Ectodermal cell (in vitro differentiated cells): ENCODE measurements at regions not wholly inside any gene's neighbourhood (a gene's known extent, or its start where the extent isn't known, plus 50 kb on each side); places are given as distances from the start of the nearest gene placed in this dataset.

Source experiments
- H3K27ac ChIP-seq: 2 replicates; pipeline ENCODE4 v1.7.0; 2013; ENCODE audit warnings: mild to moderate bottlenecking, low read depth, low read length; ENCODE audit not compliant: insufficient read depth, poor library complexity, severe bottlenecking
- H3K27me3 ChIP-seq: 2 replicates; pipeline ENCODE4 v1.7.0; 2013; ENCODE audit warnings: mild to moderate bottlenecking, low read length; ENCODE audit not compliant: insufficient read depth, control insufficient read depth, poor library complexity, severe bottlenecking
- H3K36me3 ChIP-seq: one replicate; pipeline ENCODE4 v1.7.0; 2013; ENCODE audit warnings: low read length; ENCODE audit not compliant: control insufficient read depth, insufficient read depth
- H3K4me1 ChIP-seq: one replicate; pipeline ENCODE4 v1.7.0; 2013; ENCODE audit warnings: low read length; ENCODE audit not compliant: control insufficient read depth, insufficient read depth
- H3K4me3 ChIP-seq: 2 replicates; pipeline ENCODE4 v1.7.0; 2013; ENCODE audit warnings: low read depth, low read length, control low read depth; ENCODE audit not compliant: insufficient read depth
- H3K9me3 ChIP-seq: 2 replicates; pipeline ENCODE4 v1.7.0; 2013; ENCODE audit warnings: mild to moderate bottlenecking, low read length, moderate library complexity; ENCODE audit not compliant: control insufficient read depth
- WGBS, 2 experiments: methylation state at CpG; one replicate each; pipeline ENCODE4 v1.1.7; 2013; ENCODE audit warnings: missing lambda C conversion rate in 2 of 2; 5-methylcytosine and 5-hydroxymethylcytosine counted together

DNA sequence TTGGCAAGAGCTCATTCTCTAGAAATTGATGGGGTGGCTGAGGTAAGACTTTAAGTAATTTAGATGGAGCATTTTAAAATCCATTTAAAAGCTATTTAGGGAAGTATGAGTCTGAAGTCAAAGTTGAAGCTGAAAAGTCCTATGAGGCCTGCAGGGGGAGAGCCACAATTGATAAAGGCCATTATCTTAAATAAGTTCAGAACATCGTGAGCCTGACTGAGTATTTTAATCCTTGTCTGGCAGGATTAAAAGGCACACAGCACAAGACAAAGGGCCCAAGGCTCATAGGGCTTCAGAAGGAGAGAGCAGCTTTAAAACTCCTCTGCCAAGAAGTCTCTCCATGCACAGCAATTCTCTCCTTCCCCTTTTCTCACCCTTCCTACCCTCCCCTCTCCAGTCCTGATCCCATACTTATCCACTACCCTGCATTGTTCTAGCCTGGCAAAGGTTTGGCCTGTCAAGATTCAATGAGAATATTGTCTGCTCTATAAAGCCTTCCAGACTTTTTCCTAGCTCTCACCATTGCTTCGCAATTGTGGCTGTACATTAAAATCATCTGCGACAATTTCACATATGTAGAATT, 1312.9 kb downstream of the FAM181B start:
- Histone ChIP-seq H3K4me1 (no peaks in the 10 kb centered on the region), H3K27me3 (no peaks in the 10 kb centered on the region), H3K4me3 (no peak overlapping the region), H3K27ac (peak overlapping the region; percentile 65), H3K9me3 (no peaks in the 10 kb centered on the region), H3K36me3 (no peaks in the 10 kb centered on the region)
- 50 to 55% methylated on average over 2 to 3 of the region's 3 CpGs for WGBS, 2 experiments

DNA sequence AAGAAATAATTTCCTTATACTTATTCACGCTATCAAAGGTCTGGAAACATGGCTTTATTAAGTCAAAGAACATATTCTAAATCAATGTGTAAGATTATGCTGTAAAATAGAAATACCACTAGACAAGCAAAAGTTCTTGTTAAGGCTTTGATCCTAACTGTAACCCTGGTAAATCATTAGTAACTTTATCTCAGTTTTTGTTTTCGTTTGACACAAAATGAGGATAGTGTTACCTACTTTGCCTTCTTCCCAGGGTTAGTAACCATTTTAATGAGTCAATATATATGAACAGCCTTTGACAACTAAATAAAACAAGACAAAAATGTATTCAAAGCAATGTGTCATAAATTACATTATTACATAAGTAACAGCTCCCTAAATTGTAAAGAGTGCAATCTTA, 1336.3 kb downstream of the FAM181B start:
- Histone ChIP-seq H3K4me1 (no peaks in the 10 kb centered on the region), H3K4me3 (no peak overlapping the region), H3K27me3 (no peaks in the 10 kb centered on the region), H3K9me3 (no peaks in the 10 kb centered on the region), H3K27ac (no peak overlapping the region), H3K36me3 (no peaks in the 10 kb centered on the region)
- 80% methylated on average over 1 of the region's 2 CpGs; no CpG with 5 or more reads in 1 of the 2 experiments for WGBS, 2 experiments

- Histone ChIP-seq H3K4me3 (no peak overlapping the region), H3K4me1 (no peaks in the 10 kb centered on the region), H3K9me3 (no peaks in the 10 kb centered on the region), H3K36me3 (no peaks in the 10 kb centered on the region), H3K27ac (no peak overlapping the region), H3K27me3 (no peaks in the 10 kb centered on the region)
- 86 to 93% methylated on average over 1 of the region's 2 CpGs for WGBS, 2 experiments
Measured at GRCh38 chr11:81394311-81394710, 1339.4 kb downstream of the FAM181B start.

GRCh38 chr11:81388326-81388725, 1345.3 kb downstream of the FAM181B start:
- Histone ChIP-seq H3K9me3 (no peaks in the 10 kb centered on the region), H3K27ac (no peak overlapping the region), H3K27me3 (no peaks in the 10 kb centered on the region), H3K4me1 (no peaks in the 10 kb centered on the region), H3K36me3 (no peaks in the 10 kb centered on the region), H3K4me3 (no peak overlapping the region)
- 42 to 65% methylated on average over 2 to 3 of the region's 3 CpGs for WGBS, 2 experiments

- no peak overlapping the region for H3K4me3 ChIP-seq
- WGBS, 2 experiments, result 86 to 100% methylated on average over 1 of the region's 1 CpG
Measured at GRCh38 chr11:81380395-81380794, 1353.3 kb downstream of the FAM181B start.

GRCh38 chr11:81377418-81377817, 1356.2 kb downstream of the FAM181B start:
- 90 to 95% methylated on average over 2 of the region's 2 CpGs for WGBS, 2 experiments
- Histone ChIP-seq H3K27me3 (no peaks in the 10 kb centered on the region), H3K4me1 (no peaks in the 10 kb centered on the region), H3K27ac (no peak overlapping the region), H3K9me3 (no peaks in the 10 kb centered on the region), H3K4me3 (no peak overlapping the region), H3K36me3 (no peaks in the 10 kb centered on the region)

More at GRCh38 chr11:81380395-81380794, 1353.3 kb downstream of the FAM181B start:
- Histone ChIP-seq H3K27me3 (no peaks in the 10 kb centered on the region), H3K9me3 (no peaks in the 10 kb centered on the region), H3K4me1 (no peaks in the 10 kb centered on the region), H3K36me3 (no peaks in the 10 kb centered on the region), H3K27ac (no peak overlapping the region)

DNA sequence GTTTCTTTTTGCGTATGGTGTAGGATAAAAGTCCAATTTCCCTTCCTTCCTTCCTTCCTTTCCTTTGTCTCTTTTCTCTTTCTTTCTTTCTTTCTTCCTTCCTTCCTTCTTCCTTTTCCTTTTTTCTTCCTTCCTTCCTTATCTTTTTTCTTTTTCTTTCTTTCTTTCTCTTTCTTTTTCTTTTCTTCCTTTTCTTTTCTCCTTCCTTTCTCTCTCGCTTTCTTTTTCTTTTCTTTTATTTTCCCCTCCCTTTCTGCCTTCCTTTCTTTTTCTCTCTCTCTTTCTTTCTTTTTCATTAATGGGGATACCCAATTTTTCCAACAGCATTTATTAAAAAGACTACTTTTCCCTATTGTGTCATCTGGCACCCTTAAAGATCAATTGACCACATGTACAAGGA, 1359.7 kb downstream of the FAM181B start:
- Histone ChIP-seq H3K9me3 (no peaks in the 10 kb centered on the region), H3K27ac (no peak overlapping the region), H3K4me3 (no peak overlapping the region), H3K36me3 (no peaks in the 10 kb centered on the region), H3K27me3 (no peaks in the 10 kb centered on the region), H3K4me1 (no peaks in the 10 kb centered on the region)
- WGBS, 2 experiments, result 95 to 97% methylated on average over 2 of the region's 2 CpGs

DNA sequence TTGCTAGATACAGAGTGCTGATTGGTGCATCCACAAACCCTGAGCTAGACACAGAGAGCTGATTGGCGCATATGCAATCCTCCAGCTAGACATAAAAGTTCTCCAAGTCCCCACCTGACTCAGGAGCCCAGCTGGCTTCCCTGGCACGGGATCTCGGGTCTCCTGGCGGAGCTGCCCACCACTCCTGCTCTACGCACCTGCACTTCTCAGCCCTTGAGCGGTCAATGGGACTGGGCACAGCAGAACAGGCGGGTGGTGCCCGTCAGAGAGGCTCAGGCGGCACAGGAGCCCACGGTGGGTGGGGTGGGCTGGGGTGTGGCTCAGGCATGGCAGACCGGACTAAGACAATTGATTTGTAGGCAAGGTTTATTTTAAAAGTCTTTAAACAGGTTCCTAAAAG, 1365.5 kb downstream of the FAM181B start:
- Histone ChIP-seq H3K9me3 (no peaks in the 10 kb centered on the region), H3K36me3 (no peaks in the 10 kb centered on the region), H3K27ac (no peak overlapping the region), H3K4me1 (no peaks in the 10 kb centered on the region), H3K4me3 (no peak overlapping the region), H3K27me3 (no peaks in the 10 kb centered on the region)
- 94 to 95% methylated on average over 11 of the region's 11 CpGs for WGBS, 2 experiments

DNA sequence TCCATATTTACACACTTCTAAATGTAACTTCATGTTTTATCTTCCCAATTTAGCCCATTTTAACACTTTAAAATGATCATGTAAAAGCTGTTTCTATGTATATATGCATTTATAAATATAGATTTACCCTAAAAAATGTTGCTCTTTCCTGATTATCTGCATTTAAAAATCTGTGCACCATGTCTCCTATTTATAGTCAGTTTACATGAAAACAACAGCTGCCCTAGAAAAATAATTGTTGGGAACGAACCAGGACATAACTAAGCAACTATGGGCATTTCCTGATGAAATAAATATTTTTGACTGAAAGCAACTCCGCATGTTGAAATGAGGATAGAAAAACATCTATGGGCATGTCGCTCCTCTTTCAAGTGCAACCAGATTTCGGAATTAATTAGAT, 1368.2 kb downstream of the FAM181B start:
- Histone ChIP-seq H3K27ac (no peak overlapping the region), H3K4me3 (no peak overlapping the region), H3K36me3 (no peaks in the 10 kb centered on the region), H3K4me1 (no peaks in the 10 kb centered on the region), H3K27me3 (no peaks in the 10 kb centered on the region), H3K9me3 (no peaks in the 10 kb centered on the region)
- 91 to 96% methylated on average over 4 of the region's 4 CpGs for WGBS, 2 experiments

GRCh38 chr11:81359476-81359875, 1374.2 kb downstream of the FAM181B start:
- Histone ChIP-seq H3K9me3 (no peaks in the 10 kb centered on the region), H3K27me3 (no peaks in the 10 kb centered on the region), H3K4me3 (no peak overlapping the region), H3K27ac (no peak overlapping the region), H3K36me3 (no peaks in the 10 kb centered on the region), H3K4me1 (no peaks in the 10 kb centered on the region)
- WGBS, 2 experiments, result 89 to 90% methylated on average over 6 of the region's 6 CpGs

- H3K9me3 ChIP-seq, result no peaks in the 10 kb centered on the region
- peaks cover 6% of the 10 kb centered on the region for H3K4me1 ChIP-seq
- 96 to 98% methylated on average over 6 of the region's 6 CpGs for WGBS, 2 experiments
- H3K27me3 ChIP-seq, result no peaks in the 10 kb centered on the region
- H3K36me3 ChIP-seq, result no peaks in the 10 kb centered on the region
- H3K27ac ChIP-seq, result no peak overlapping the region
- H3K4me3 ChIP-seq, result no peak overlapping the region
Measured at GRCh38 chr11:81345609-81346008, 1388.1 kb downstream of the FAM181B start.
